22Rv1 (cell line): ENCODE measurements at regions not wholly inside any gene's neighbourhood (a gene's known extent, or its start where the extent isn't known, plus 50 kb on each side); places are given as distances from the start of the nearest gene placed in this dataset.

Experiments used
- ZFX ChIP-seq: fragments of 450-650 bp; IDR thresholded peaks from 2 replicates; pipeline ENCODE4 v1.6.1; 2017; ENCODE audit warnings: antibody characterized with exemption, borderline replicate concordance
- TF ChIP-seq, protein P1 (sequence below): fragments of 450-650 bp; IDR thresholded peaks from 2 replicates; pipeline ENCODE4 v1.5.1; 2017; ENCODE audit warnings: mild to moderate bottlenecking

- TF ChIP-seq, protein P1, sequence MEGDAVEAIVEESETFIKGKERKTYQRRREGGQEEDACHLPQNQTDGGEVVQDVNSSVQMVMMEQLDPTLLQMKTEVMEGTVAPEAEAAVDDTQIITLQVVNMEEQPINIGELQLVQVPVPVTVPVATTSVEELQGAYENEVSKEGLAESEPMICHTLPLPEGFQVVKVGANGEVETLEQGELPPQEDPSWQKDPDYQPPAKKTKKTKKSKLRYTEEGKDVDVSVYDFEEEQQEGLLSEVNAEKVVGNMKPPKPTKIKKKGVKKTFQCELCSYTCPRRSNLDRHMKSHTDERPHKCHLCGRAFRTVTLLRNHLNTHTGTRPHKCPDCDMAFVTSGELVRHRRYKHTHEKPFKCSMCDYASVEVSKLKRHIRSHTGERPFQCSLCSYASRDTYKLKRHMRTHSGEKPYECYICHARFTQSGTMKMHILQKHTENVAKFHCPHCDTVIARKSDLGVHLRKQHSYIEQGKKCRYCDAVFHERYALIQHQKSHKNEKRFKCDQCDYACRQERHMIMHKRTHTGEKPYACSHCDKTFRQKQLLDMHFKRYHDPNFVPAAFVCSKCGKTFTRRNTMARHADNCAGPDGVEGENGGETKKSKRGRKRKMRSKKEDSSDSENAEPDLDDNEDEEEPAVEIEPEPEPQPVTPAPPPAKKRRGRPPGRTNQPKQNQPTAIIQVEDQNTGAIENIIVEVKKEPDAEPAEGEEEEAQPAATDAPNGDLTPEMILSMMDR, result no peak
- no peak for TF ChIP-seq ZFX
Observed at GRCh38 chrX:42027367-42028000, 104.1 kb upstream of the CASK start.
